Mammary epithelial cell (primary cell): ENCODE measurements at regions not wholly inside any gene's neighbourhood (a gene's known extent, or its start where the extent isn't known, plus 50 kb on each side); places are given as distances from the start of the nearest gene placed in this dataset.

Experiments used
- EZH2 ChIP-seq: IDR thresholded peaks from 2 replicates; pipeline ENCODE4 v1.6.1; 2012; ENCODE audit warnings: low read length, inconsistent platforms, borderline replicate concordance
- TF ChIP-seq, protein P1 (sequence below), 2 donors: IDR thresholded peaks in 1 of 2; conservative IDR thresholded peaks in 1 of 2; 2 replicates each; pipeline ENCODE4 v1.5.1; 2011 to 2012; ENCODE audit warnings: inconsistent platforms in 2 of 2, low read length in 2 of 2, mild to moderate bottlenecking in 2 of 2, control low read depth in 1 of 2, low read depth in 1 of 2; ENCODE audit not compliant: insufficient read depth in 1 of 2; ENCODE audit errors: extremely low read depth in 1 of 2

DNA sequence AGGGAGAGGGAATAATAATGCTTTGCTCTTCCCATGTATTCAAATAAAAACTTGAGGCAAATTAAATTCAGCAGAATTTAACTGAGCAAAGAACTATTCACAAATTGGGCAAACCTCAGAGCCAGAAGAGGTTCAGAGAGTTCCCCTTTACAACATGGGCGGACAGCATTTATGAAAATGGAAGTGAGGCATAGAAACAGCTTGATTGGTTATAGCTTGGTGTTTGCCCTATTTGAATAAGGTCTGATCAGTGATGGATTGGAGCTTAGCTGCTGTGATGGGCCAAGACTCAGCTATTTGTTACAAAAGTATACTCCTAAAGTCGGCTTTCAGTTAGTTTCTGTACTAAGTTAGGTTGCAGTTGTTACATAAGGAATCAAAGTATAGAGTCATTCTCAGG, 63.0 kb downstream of the TMEM100 start:
- TF ChIP-seq, protein P1, sequence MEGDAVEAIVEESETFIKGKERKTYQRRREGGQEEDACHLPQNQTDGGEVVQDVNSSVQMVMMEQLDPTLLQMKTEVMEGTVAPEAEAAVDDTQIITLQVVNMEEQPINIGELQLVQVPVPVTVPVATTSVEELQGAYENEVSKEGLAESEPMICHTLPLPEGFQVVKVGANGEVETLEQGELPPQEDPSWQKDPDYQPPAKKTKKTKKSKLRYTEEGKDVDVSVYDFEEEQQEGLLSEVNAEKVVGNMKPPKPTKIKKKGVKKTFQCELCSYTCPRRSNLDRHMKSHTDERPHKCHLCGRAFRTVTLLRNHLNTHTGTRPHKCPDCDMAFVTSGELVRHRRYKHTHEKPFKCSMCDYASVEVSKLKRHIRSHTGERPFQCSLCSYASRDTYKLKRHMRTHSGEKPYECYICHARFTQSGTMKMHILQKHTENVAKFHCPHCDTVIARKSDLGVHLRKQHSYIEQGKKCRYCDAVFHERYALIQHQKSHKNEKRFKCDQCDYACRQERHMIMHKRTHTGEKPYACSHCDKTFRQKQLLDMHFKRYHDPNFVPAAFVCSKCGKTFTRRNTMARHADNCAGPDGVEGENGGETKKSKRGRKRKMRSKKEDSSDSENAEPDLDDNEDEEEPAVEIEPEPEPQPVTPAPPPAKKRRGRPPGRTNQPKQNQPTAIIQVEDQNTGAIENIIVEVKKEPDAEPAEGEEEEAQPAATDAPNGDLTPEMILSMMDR (conservative IDR thresholded peaks at IDR 0.05 in 1 of 2, IDR thresholded peaks at IDR 0.05 in 1 of 2; ENCODE audit: extremely low read depth in 1 of 2, insufficient read depth in 1 of 2, low read depth in 1 of 2, low read length in 2 of 2): no peak
- TF ChIP-seq EZH2: no peak
